Tibial nerve (tissue), 4 donors: ENCODE measurements at regions not wholly inside any gene's neighbourhood (a gene's known extent, or its start where the extent isn't known, plus 50 kb on each side); places are given as distances from the start of the nearest gene placed in this dataset.

Experiments
- EP300 ChIP-seq, 2 donors: sonication (generic); formaldehyde crosslinking; IDR thresholded peaks; one replicate each; pipeline ENCODE4 v1.6.1; 2017; ENCODE audit warnings: antibody characterized with exemption in 2 of 2, mild to moderate bottlenecking in 1 of 2
- POLR2A ChIP-seq, 2 donors: fragments of 450-650 bp; IDR thresholded peaks; one replicate each; pipeline ENCODE4 v1.6.1; 2017; ENCODE audit warnings: antibody characterized with exemption in 2 of 2, mild to moderate bottlenecking in 2 of 2, moderate library complexity in 2 of 2
- TF ChIP-seq, protein P1 (sequence below), 5 experiments: fragments of 200-600 bp in 3 of 5; fragments of 450-650 bp in 2 of 5; sonication (generic) in 3 of 5; IDR thresholded peaks; one replicate each; pipeline ENCODE4 v1.5.1; 2016 to 2019; ENCODE audit warnings: antibody characterized with exemption in 5 of 5, mild to moderate bottlenecking in 3 of 5, moderate library complexity in 2 of 5

DNA sequence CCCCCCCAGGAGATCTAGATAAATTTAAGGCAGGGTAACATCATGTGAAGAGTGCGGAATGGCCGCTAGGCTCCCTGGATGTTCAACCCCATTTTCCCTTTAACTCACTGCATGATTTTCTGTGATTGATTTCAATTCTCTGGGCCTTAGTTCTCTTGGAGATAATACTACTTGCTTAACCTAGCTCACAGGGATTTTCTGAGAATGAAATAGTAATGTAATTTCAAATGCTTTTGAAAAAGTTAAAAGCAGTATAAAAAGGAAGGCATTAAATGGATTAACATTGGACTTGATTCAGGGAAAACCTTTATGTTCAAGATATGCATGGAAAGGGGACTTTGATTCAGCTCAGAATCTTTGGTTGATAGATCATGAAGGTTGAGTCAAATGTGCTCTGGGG, 90.9 kb downstream of the KIF4B start:
- TF ChIP-seq, protein P1, sequence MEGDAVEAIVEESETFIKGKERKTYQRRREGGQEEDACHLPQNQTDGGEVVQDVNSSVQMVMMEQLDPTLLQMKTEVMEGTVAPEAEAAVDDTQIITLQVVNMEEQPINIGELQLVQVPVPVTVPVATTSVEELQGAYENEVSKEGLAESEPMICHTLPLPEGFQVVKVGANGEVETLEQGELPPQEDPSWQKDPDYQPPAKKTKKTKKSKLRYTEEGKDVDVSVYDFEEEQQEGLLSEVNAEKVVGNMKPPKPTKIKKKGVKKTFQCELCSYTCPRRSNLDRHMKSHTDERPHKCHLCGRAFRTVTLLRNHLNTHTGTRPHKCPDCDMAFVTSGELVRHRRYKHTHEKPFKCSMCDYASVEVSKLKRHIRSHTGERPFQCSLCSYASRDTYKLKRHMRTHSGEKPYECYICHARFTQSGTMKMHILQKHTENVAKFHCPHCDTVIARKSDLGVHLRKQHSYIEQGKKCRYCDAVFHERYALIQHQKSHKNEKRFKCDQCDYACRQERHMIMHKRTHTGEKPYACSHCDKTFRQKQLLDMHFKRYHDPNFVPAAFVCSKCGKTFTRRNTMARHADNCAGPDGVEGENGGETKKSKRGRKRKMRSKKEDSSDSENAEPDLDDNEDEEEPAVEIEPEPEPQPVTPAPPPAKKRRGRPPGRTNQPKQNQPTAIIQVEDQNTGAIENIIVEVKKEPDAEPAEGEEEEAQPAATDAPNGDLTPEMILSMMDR (IDR thresholded peaks at IDR 0.05), result no peak
- no peak for TF ChIP-seq POLR2A (IDR thresholded peaks at IDR 0.05)
- TF ChIP-seq EP300 (IDR thresholded peaks at IDR 0.05), result no peak
